HG03060 (cell line): ENCODE measurements at regions not wholly inside any gene's neighbourhood (a gene's known extent, or its start where the extent isn't known, plus 50 kb on each side); places are given as distances from the start of the nearest gene placed in this dataset.

Source experiments
- ATAC-seq: cut with Tn5 transposase; IDR thresholded peaks from one replicate; pipeline ENCODE4 v1.9.1; 2021; ENCODE audit warnings: low read depth, moderate number of reproducible peaks; ENCODE audit not compliant: unreplicated experiment

DNA sequence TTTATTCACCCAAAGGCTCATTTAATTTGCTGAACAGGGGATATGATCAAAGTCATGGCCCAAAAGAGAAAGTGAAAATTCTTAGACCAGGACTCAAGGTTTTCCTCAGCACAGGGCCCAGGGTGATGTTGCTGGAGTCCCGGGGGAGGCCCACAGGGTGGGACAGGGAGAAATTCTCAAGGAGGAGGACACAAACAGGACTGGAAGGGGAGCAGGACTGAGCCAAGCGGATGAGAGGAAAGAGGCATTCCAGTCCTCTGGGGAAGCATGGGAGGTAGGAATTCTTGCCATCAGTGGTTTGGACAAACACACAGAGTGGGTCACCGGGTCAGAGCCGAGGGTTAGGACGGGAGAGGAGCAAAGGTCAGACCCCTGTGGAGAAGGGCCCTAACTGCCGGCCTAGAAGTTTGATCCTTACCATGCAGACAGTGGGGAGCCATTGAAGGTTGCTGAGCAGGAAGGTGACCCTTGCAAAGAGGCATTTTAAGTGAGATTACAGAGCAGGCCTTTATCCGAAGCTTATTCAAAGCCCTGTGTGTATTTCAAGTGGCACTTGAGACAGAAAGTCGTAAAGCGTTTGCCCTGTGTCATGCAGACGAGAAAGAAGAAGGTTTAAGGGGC, 68.4 kb upstream of the PTGR2 start:
- no peak for ATAC-seq

GRCh38 chr14:73782623-73783022, 68.4 kb upstream of the PNMA1 start:
- ATAC-seq: no peak

GRCh38 chr14:73780896-73781295, 66.7 kb upstream of the PNMA1 start:
- ATAC-seq: no peak

DNA sequence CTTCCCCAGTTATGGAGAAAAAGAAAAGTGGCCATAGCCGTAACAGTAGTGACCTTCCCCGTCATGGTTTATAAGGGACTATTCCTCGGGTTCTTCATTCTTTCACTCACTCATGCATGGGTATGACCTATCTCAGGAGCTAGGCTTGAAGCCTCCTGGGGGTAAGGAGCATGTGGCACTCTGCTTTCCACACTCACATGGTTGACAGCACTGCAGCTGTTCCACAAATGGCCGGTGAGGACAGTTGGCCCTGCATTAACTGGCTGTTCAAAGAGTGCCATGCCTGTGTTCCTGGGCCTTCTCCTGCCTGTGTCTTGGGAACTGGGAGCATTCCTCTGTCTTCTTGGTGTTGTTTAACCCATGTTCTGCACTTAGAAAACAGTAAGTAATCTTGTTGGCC, 66.2 kb upstream of the PNMA1 start:
- no peak for ATAC-seq

DNA sequence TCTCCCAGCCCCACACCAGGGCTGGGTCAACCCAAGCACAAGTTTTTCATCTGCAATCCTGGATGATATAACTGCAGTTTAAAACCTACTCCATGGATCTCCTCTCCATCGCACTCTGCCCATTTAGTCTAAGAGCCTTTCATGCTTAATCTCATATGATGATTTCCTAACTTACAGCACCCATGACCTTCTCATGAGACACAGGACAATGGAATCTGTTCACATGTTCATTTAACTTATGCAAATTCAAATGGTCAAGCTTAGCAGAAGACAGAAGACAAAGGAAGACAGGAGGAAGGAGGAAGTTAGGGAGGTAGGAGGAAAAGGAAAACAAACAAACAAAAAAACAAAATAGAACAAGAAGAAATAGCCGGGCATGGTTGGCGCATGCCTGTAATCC, 64.6 kb upstream of the PNMA1 start:
- ATAC-seq: no peak

DNA sequence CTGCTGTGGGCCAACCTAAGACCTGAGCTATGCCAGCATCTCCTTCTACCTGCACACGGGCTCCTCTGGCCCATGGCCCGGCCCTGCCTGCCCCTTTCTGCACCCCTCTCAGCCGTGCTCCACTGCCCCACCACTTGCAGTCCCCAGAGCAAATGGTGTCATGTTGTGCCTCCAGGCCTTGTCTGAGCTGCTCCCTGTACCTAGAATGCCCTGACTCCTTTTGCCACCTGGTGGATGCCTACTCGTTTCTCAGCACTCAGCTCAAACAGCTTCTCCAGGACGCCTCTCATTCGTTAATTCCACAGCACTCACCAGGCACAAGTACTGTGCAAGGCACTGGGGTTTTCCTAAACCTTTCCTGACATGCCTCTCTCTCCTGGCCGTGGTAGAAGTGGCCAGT, 63.2 kb upstream of the PNMA1 start:
- ATAC-seq: no peak

- ATAC-seq: no peak
These were observed 62.0 kb upstream of the PNMA1 start for GRCh38 chr14:73776194-73776537.

GRCh38 chr14:73775339-73776193, 61.4 kb upstream of the PNMA1 start:
- ATAC-seq: no peak

DNA sequence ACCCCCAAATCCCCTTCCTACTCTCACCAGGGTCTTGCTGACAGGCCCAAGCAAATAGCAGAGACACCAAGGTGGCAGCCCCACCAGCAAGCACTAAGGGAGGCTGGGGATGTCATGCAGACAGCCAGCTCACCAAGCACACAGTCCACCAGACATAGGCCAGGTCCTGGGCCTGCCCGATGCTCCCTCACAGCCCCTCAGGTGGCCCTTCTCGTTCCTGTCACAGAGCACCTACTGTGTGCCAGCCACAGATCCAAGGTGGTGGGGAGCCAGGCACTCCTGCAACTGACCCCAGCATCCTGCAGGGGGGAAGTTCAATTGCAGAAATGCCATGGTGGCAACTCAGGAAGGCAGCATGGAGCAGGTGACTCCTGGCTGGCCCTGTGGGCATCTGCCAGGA, 60.5 kb upstream of the PNMA1 start:
- no peak for ATAC-seq

DNA sequence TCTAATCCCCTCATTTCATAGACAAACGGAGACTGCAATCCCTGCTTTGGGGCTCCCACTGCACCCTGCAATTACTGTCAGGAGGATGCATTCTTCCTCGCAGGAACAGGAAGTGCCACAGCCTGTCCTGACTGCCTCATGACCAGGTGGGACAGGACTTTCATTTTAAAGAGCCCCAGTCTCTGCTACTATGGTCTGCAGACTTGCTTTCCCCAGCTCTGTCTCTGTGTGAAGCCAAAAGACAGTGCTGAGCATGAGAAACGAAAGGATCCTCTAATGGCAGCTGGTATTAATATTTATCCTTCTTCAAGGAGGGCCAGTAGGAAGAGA, 60.0 kb upstream of the PNMA1 start:
- no peak for ATAC-seq

DNA sequence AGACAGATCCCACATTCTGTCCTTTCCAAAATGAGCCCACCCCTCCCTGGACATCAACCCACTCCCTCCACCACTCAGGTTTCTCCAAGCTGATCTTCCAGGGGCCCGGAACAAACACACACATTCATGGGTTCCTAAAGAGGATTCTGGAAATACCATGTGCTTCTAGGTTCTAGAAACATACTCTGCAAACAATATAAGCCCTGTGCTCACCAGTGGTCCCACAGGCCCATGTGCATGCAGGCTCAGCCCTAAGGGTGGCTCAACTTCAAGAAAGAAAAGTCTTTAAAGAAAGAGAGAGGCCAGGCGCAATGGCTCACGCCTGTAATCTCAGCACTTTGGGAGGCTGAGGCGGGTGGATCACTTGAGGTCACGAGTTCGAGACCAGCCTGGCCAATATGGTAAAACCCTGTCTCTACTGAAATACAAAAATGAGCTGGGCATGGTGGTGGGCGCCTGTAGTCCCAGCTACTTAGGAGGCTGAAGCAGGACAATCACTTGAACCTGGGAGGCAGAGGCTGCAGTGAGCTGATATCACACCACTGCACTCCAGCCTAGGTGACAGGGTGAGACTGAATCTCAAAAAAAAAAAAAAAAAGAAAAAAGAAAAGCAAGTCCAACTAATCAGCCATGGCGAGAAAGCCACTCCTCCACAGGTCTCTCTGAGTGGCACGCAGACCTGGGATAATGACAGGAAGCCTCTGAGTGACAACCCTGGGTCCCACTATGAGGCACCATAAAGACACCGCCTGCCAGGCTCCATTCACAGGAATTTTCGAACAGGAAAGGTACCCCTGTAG, 59.5 kb upstream of the PNMA1 start:
- ATAC-seq: no peak

GRCh38 chr14:73771848-73772638, 57.9 kb upstream of the PNMA1 start:
- ATAC-seq: peak; percentile 36

DNA sequence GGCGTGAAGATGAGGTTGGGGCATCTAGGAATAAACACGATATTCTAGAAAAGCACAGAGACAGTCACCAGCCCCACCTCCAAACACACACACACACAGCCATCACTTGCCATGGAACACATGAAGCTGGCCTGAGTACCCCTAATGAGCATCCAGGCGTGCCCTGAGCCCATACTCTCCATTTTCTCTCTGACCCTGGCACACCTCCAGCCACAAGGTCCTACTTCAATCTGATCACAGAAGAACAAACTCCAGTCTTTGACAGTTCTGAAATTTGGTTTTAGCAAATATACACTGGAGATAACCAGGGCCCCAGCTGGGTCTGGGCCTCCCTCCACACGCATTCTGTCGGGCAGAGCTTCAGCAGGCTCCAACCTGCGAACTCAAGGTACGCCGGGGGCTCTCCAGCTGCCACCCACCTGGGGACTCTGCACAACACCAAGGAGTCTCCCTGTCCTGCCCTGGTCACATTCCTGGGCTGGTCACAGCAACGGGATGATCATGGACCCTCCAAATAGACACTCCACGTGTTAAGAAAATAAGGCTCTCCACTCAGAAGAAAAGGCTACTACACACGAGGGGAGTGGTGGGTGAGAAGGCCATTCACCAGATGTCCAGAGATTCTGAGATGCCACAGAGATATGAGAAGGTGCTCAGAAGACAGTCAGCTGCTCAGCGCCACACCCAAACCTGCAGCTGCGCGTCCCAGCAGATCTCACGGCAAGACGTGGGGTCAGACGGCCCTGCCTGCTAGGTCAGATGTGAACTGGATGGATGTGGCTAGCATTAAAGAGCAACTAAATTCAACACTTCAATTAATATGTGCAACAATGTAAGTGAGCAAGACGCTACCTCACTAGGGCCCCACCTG, 57.0 kb upstream of the PNMA1 start:
- peak; percentile 14 for ATAC-seq

DNA sequence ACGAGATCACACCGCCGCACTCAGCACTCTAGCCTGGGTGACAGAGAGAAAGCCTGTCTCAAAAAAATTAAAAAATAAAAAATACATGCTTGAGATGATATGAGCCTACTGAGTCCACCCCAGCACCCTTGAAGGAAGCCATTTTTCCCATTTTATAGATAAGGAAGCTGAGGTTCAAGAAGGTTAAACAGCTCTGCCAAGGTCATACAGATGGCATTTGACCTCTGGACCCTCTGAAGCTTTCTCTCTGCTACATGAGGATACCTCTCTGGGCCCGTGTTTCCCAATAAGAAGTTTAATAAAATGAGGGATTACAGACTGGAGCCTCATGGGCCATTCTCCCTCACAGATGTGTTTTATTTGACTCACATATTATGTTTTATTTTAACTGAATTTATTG, 53.9 kb upstream of the PNMA1 start:
- ATAC-seq: no peak

DNA sequence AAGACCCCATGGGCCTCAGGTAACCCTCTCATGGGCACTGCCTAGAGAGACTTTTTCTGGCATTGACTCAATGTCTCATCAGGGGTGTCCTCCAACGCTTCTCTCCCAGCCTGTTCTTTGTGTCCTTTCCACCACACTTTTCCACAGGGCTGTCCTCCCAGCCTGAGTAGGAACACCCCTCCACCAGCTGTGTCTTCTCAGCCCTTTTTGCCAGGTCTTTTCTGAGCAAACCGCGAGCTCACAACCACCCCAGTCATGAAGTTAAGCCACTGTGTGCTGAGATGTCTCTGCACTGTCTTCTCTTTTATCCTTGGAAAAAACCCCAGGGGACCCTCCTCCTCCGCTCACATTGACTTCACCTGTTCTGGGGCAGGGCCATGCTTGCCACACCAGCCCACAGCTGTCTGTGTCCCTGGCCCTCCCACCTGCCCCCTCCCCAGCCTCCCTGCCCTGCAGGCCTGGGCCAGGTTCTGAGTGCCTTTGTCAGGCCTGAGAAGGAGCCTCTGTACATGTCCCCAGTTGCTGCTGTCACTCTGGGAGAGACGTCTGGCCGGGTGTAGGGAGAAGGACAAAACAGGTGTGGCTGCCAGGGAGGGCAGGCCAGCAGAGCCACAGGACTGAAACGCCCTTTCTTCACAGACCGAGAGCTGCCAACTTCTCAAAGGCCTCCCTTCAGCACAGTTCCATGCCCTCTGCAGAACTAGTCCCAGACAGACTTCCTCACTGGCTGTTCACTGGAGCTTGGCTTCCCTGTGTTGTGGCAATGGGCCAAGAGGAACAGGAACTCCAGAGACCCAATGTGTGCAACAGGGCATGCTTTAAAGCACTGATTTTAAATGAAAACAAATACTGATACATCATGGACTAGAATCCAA, 50.5 kb upstream of the PNMA1 start:
- no peak for ATAC-seq
